Vagina (tissue), 2 donors: ENCODE measurements at regions not wholly inside any gene's neighbourhood (a gene's known extent, or its start where the extent isn't known, plus 50 kb on each side); places are given as distances from the start of the nearest gene placed in this dataset.

Experiments used
- CTCF ChIP-seq, 3 experiments: fragments of 450-650 bp in 2 of 3; fragments of 200-600 bp in 1 of 3; sonication (generic) in 1 of 3; IDR thresholded peaks; one replicate each; pipeline ENCODE4 v1.5.1; 2017 to 2019; ENCODE audit warnings: antibody characterized with exemption in 3 of 3, mild to moderate bottlenecking in 2 of 3, moderate library complexity in 2 of 3
- POLR2A ChIP-seq, 2 donors: fragments of 450-650 bp; IDR thresholded peaks; one replicate each; pipeline ENCODE4 v1.6.1; 2017; ENCODE audit warnings: antibody characterized with exemption in 2 of 2, mild to moderate bottlenecking in 2 of 2, moderate library complexity in 2 of 2
- POLR2AphosphoS5 ChIP-seq, 2 donors: sonication (generic); formaldehyde crosslinking; IDR thresholded peaks; one replicate each; pipeline ENCODE4 v1.9.0; 2017; ENCODE audit warnings: antibody characterized with exemption in 2 of 2, mild to moderate bottlenecking in 2 of 2, low read depth in 1 of 2; ENCODE audit not compliant: insufficient read depth in 1 of 2

- TF ChIP-seq CTCF (IDR thresholded peaks at IDR 0.05) = no peak
- TF ChIP-seq POLR2A (IDR thresholded peaks at IDR 0.05) = no peak
- no peak for TF ChIP-seq POLR2AphosphoS5 (IDR thresholded peaks at IDR 0.05; ENCODE audit: insufficient read depth in 1 of 2, low read depth in 1 of 2)
Observed at GRCh38 chr5:85512896-85513295, 1104.8 kb upstream of the COX7C start.
